WTC11 (cell line): ENCODE measurements at regions not wholly inside any gene's neighbourhood (a gene's known extent, or its start where the extent isn't known, plus 50 kb on each side); places are given as distances from the start of the nearest gene placed in this dataset.

Experiments used
- ATAC-seq: fragments of 200-7000 bp; cut with Tn5 transposase; 2 replicates; pipeline ENCODE4 v1.10.0; 2021; ENCODE audit warnings: mild to moderate bottlenecking, moderate library complexity
- CTCF ChIA-PET: fragments of 300-600 bp; sonication (Branson Sonifier 250); formaldehyde crosslinking; loops from one replicate; lab custom pipeline; 2021; ENCODE audit warnings: antibody characterized with exemption; lab: Charles Lee
- POLR2A ChIA-PET: fragments of 350-600 bp; sonication (Branson Sonifier 250); formaldehyde crosslinking; loops from one replicate; lab custom pipeline; 2021; ENCODE audit warnings: antibody characterized with exemption; lab: Charles Lee
- DNase-seq: peaks from one replicate; pipeline ENCODE4 v3.0.0; 2021; ENCODE audit warnings: low spot score
- H3K27ac Mint-ChIP-seq: 2 replicates; pipeline ENCODE4 v1.8.0; 2021; ENCODE audit warnings: mixed read lengths
- H3K27me3 Mint-ChIP-seq: 2 replicates; pipeline ENCODE4 v1.8.0; 2021; ENCODE audit warnings: low read depth, mild to moderate bottlenecking, moderate library complexity, mixed read lengths
- H3K36me3 Mint-ChIP-seq: 2 replicates; pipeline ENCODE4 v1.8.0; 2021; ENCODE audit warnings: mixed read lengths
- H3K4me1 Mint-ChIP-seq: 2 replicates; pipeline ENCODE4 v1.8.0; 2022; ENCODE audit warnings: mixed read lengths
- H3K4me3 Mint-ChIP-seq: 2 replicates; pipeline ENCODE4 v1.8.0; 2021; ENCODE audit warnings: mild to moderate bottlenecking, moderate library complexity, mixed read lengths
- H3K9me3 Mint-ChIP-seq: 2 replicates; pipeline ENCODE4 v1.8.0; 2021; ENCODE audit warnings: mixed read lengths
- CTCF ChIP-seq: fragments of 200-600 bp; IDR thresholded peaks from 2 replicates; pipeline ENCODE4 v1.8.0; 2022; ENCODE audit warnings: antibody characterized with exemption
- E2F4 ChIP-seq: sonication (generic); formaldehyde crosslinking; IDR thresholded peaks from 2 replicates; pipeline ENCODE4 v1.8.1; 2022; ENCODE audit warnings: low read depth, mild to moderate bottlenecking, moderate library complexity, missing genetic modification reagents, borderline replicate concordance
- FOXP4 ChIP-seq: sonication (generic); formaldehyde crosslinking; IDR thresholded peaks from 2 replicates; pipeline ENCODE4 v1.8.0; 2022; ENCODE audit warnings: mild to moderate bottlenecking, missing genetic modification reagents
- GABPB1 ChIP-seq: sonication (generic); formaldehyde crosslinking; IDR thresholded peaks from 2 replicates; pipeline ENCODE4 v1.8.1; 2023; ENCODE audit warnings: mild to moderate bottlenecking, missing genetic modification reagents
- GRHL2 ChIP-seq: fragments of 250-450 bp; sonication (Bioruptor Pico); IDR thresholded peaks from 2 replicates; pipeline ENCODE4 v1.8.0; 2022; ENCODE audit warnings: mild to moderate bottlenecking, moderate library complexity; ENCODE audit not compliant: insufficient replicate concordance, severe bottlenecking
- MLX ChIP-seq: sonication (generic); formaldehyde crosslinking; IDR thresholded peaks from 2 replicates; pipeline ENCODE4 v1.8.1; 2023; ENCODE audit warnings: mild to moderate bottlenecking, missing genetic modification reagents, moderate library complexity
- MXD4 ChIP-seq: fragments of 250-450 bp; sonication (Bioruptor Pico); IDR thresholded peaks from 2 replicates; pipeline ENCODE4 v1.8.0; 2021; ENCODE audit warnings: mild to moderate bottlenecking, moderate library complexity, borderline replicate concordance
- NFATC4 ChIP-seq: fragments of 250-450 bp; sonication (Bioruptor Pico); IDR thresholded peaks from 2 replicates; pipeline ENCODE4 v1.9.0; 2021; ENCODE audit warnings: mild to moderate bottlenecking
- NR1H2 ChIP-seq: sonication (generic); formaldehyde crosslinking; IDR thresholded peaks from 2 replicates; pipeline ENCODE4 v1.9.0; 2021; ENCODE audit warnings: mild to moderate bottlenecking, moderate library complexity, missing genetic modification reagents
- PRDM15 ChIP-seq: sonication (generic); formaldehyde crosslinking; IDR thresholded peaks from 2 replicates; pipeline ENCODE4 v1.8.0; 2022; ENCODE audit warnings: missing genetic modification reagents
- PRRX2 ChIP-seq: fragments of 250-450 bp; sonication (Bioruptor Pico); IDR thresholded peaks from 2 replicates; pipeline ENCODE4 v1.8.0; 2021; ENCODE audit warnings: mild to moderate bottlenecking
- STAT6 ChIP-seq: sonication (generic); formaldehyde crosslinking; conservative IDR thresholded peaks from 2 replicates; pipeline ENCODE4 v1.8.1; 2023; ENCODE audit warnings: mild to moderate bottlenecking, low read depth, missing genetic modification reagents, moderate library complexity
- USF2 ChIP-seq: sonication (generic); formaldehyde crosslinking; IDR thresholded peaks from 2 replicates; pipeline ENCODE4 v1.8.1; 2023; ENCODE audit warnings: mild to moderate bottlenecking, missing genetic modification reagents, moderate library complexity
- ZNF263 ChIP-seq: sonication (generic); formaldehyde crosslinking; IDR thresholded peaks from 2 replicates; pipeline ENCODE4 v1.8.1; 2022; ENCODE audit warnings: low read depth, mild to moderate bottlenecking, moderate library complexity, missing genetic modification reagents
- ZSCAN18 ChIP-seq: fragments of 250-450 bp; sonication (Bioruptor Pico); IDR thresholded peaks from 2 replicates; pipeline ENCODE4 v2.1.2; 2022; ENCODE audit warnings: mild to moderate bottlenecking, moderate library complexity

- H3K4me3 Mint-ChIP-seq, result no peak overlapping the region
- no peak for ATAC-seq
- H3K4me1 Mint-ChIP-seq, result peaks cover 48% of the 10 kb centered on the region
- peaks cover 57% of the 10 kb centered on the region for H3K27me3 Mint-ChIP-seq
- no peaks in the 10 kb centered on the region for H3K9me3 Mint-ChIP-seq
- CTCF ChIA-PET, result interaction anchor here (2.7 kb wide), 1 partner anchor 39 kb away, joined by 11 read pairs; no protein-coding TSS in a partner anchor
- no peak for DNase-seq
- no peaks in the 10 kb centered on the region for H3K36me3 Mint-ChIP-seq
- POLR2A ChIA-PET, result no interaction called here
- no peak overlapping the region for H3K27ac Mint-ChIP-seq
- TF ChIP-seq NR1H2 (CRISPR knock-in tag), result no peak
- no peak for TF ChIP-seq GRHL2
- TF ChIP-seq ZNF263 (CRISPR knock-in tag), result no peak
- TF ChIP-seq STAT6 (CRISPR knock-in tag), result no peak
- TF ChIP-seq USF2 (CRISPR knock-in tag), result peak; percentile 55
- TF ChIP-seq FOXP4 (CRISPR knock-in tag), result no peak
- TF ChIP-seq, all 79 proteins: peak for 1
These were observed 143.6 kb upstream of the GLI2 start for GRCh38 chr2:120592084-120592483.

- no peaks in the 10 kb centered on the region for H3K36me3 Mint-ChIP-seq
- H3K27ac Mint-ChIP-seq, result no peak overlapping the region
- H3K27me3 Mint-ChIP-seq, result peaks cover 45% of the 10 kb centered on the region
- POLR2A ChIA-PET, result no interaction called here
- peaks cover 43% of the 10 kb centered on the region for H3K4me1 Mint-ChIP-seq
- H3K9me3 Mint-ChIP-seq, result no peaks in the 10 kb centered on the region
- CTCF ChIA-PET, result interaction anchor here (1.5 to 2.7 kb wide), 2 partner anchors 17 to 41 kb away, joined by 3 to 20 read pairs; no protein-coding TSS in a partner anchor
- no peak overlapping the region for H3K4me3 Mint-ChIP-seq
- DNase-seq, result no peak
- no peak for ATAC-seq
- TF ChIP-seq ZSCAN18 (no peak), MXD4 (CRISPR knock-in tag) (no peak), E2F4 (no peak), CTCF (no peak), MLX (CRISPR knock-in tag) (no peak), STAT6 (CRISPR knock-in tag) (no peak), GABPB1 (CRISPR knock-in tag) (no peak), PRDM15 (CRISPR knock-in tag) (no peak), NFATC4 (CRISPR knock-in tag) (no peak), PRRX2 (CRISPR knock-in tag) (no peak)
These were observed 141.6 kb upstream of the GLI2 start for GRCh38 chr2:120593921-120594686.
